Psoas muscle (tissue), 7 donors: ENCODE measurements at regions not wholly inside any gene's neighbourhood (a gene's known extent, or its start where the extent isn't known, plus 50 kb on each side); places are given as distances from the start of the nearest gene placed in this dataset.

ENCODE experiments used
- ATAC-seq, 4 donors: fragments of 200-7000 bp; cut with Tn5 transposase; one replicate each; pipeline ENCODE4 v1.9.1; 2020; ENCODE audit warnings: moderate library complexity in 3 of 4, mild to moderate bottlenecking in 2 of 4
- DNase-seq, 2 donors: peaks; one replicate each; pipeline ENCODE4 v3.0.0-alpha.2; 2020
- H3K27ac ChIP-seq: fragments of 200-600 bp; one replicate; pipeline ENCODE4 v1.8.0; 2022
- H3K27me3 ChIP-seq, 3 donors: fragments of 200-600 bp in 1 of 3; one replicate each; pipeline versions ENCODE4 v1.6.1 to v1.8.0; 2013 to 2022; ENCODE audit warnings: low read length in 2 of 3, mild to moderate bottlenecking in 2 of 3, moderate library complexity in 1 of 3; ENCODE audit not compliant: insufficient read depth in 3 of 3
- H3K36me3 ChIP-seq, 2 donors: fragments of 200-600 bp in 1 of 2; one replicate each; pipeline versions ENCODE4 v1.6.1 to v1.8.0; 2013 to 2022; ENCODE audit warnings: low read depth in 1 of 2, mild to moderate bottlenecking in 1 of 2, moderate library complexity in 1 of 2; ENCODE audit not compliant: insufficient read depth in 1 of 2
- H3K4me1 ChIP-seq: fragments of 200-600 bp; one replicate; pipeline ENCODE4 v1.8.0; 2022
- H3K4me3 ChIP-seq: fragments of 200-600 bp; one replicate; pipeline ENCODE4 v1.8.0; 2022; ENCODE audit warnings: mild to moderate bottlenecking
- H3K9me3 ChIP-seq: fragments of 200-600 bp; one replicate; pipeline ENCODE4 v1.8.0; 2022
- WGBS, 3 donors: extraction: QIAGEN DNeasy Blood & Tissue Kit; methylation state at CpG; one replicate each; pipeline versions ENCODE4 v1.1.6 to v1.1.7; 2013; 5-methylcytosine and 5-hydroxymethylcytosine counted together
- intact Hi-C, 2 donors: fragments of 100-400 bp; cut with DNase I; formaldehyde crosslinking; loops; one replicate each; pipeline versions ENCODE4 v1.11.0 to v1.14.2; 2022
- TF ChIP-seq, protein P1 (sequence below): fragments of 200-600 bp; IDR thresholded peaks from one replicate; pipeline ENCODE4 v1.8.0; 2022; ENCODE audit warnings: antibody characterized with exemption
- donor health status: healthy with polysubstance abuse.
- donor health status: DM: no; HTN: no; CAD: no; lungs with moderate emphysema.
- donor health status: Bipolar disorder and iron deficiency.
- donor health status: healthy.
- donor health status: DM: yes; HTN: yes; CAD: no.
- donor health status: DM: no; HTN: no; CAD: no.
- donor health status: DM: yes; HTN: yes; CAD: no.

DNA sequence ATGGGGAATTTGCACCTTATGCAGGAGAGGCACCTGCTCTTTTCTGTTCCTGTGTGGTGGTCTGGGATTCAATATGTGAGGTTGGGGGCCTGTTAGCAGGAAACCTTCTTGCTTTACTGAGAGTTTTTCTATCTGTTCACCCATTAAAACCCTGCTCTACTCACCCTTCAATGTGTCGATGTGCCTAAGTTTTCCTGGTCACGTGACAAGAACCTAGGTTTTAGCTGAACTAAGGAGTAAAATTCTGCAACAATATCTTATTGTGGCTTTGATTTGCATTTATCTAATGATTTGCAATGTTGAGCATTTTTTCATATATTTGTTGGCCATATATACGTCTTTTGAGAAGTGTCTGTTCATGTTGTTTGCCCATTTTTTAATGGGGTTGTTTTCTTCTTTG, 979.9 kb downstream of the HACE1 start:
- no peaks in the 10 kb centered on the region for H3K27me3 ChIP-seq
- ATAC-seq (no peak), DNase-seq (no peak)
- no peaks in the 10 kb centered on the region for H3K4me1 ChIP-seq
- H3K9me3 ChIP-seq = no peaks in the 10 kb centered on the region
- H3K4me3 ChIP-seq = no peak overlapping the region
- no peak overlapping the region for H3K27ac ChIP-seq
- WGBS, 3 donors = 87 to 91% (median 88%) methylated on average over 3 of the region's 3 CpGs
- TF ChIP-seq, protein P1, sequence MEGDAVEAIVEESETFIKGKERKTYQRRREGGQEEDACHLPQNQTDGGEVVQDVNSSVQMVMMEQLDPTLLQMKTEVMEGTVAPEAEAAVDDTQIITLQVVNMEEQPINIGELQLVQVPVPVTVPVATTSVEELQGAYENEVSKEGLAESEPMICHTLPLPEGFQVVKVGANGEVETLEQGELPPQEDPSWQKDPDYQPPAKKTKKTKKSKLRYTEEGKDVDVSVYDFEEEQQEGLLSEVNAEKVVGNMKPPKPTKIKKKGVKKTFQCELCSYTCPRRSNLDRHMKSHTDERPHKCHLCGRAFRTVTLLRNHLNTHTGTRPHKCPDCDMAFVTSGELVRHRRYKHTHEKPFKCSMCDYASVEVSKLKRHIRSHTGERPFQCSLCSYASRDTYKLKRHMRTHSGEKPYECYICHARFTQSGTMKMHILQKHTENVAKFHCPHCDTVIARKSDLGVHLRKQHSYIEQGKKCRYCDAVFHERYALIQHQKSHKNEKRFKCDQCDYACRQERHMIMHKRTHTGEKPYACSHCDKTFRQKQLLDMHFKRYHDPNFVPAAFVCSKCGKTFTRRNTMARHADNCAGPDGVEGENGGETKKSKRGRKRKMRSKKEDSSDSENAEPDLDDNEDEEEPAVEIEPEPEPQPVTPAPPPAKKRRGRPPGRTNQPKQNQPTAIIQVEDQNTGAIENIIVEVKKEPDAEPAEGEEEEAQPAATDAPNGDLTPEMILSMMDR = no peak
- no peaks in the 10 kb centered on the region for H3K36me3 ChIP-seq
- intact Hi-C loops = no loop called here

DNA sequence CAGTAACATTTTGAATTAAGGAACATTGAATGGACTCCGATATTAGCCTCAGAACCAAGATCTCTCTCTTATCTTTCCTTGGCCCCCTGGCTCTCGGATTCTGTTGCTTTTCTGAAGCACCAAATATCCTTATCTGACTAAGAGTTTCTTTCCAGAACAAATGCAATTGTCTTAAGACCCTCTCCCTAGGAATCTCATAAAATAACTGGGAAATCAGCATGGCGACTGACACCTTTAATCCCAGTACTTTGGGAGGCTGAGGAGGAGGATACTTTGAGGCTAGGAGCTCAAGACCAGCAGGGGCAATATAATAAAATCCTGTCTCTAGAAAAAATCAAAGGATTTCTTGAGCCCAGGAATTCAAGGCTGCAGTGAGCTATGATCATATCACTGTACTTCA, 984.5 kb downstream of the HACE1 start:
- Histone ChIP-seq H3K36me3 (no peaks in the 10 kb centered on the region), H3K9me3 (no peaks in the 10 kb centered on the region), H3K4me3 (no peak overlapping the region), H3K4me1 (no peaks in the 10 kb centered on the region), H3K27me3 (no peaks in the 10 kb centered on the region), H3K27ac (no peak overlapping the region)
- TF ChIP-seq, protein P1 = no peak
- intact Hi-C loops = no loop called here
- DNase-seq (no peak), ATAC-seq (no peak)
- WGBS, 3 donors = 79 to 85% (median 82%) methylated on average over 3 of the region's 3 CpGs

DNA sequence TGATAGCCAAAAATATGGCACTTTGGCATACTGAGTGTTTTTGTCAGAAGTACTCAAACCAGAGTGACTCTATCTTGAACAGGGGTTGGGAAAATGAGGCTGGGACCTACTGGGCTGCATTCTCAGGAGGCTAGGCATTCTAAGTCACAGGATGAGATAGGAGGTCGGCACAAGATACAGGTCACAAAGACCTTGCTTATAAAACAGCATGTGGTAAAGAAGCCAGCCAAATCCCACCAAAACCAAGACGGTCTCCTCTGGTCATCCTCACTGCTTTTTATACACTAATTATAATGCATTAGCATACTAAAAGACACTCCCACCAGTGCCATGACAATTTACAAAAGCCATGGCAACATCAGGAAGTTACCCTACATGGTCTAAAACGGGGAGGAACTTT, 985.1 kb downstream of the HACE1 start:
- no peaks in the 10 kb centered on the region for H3K36me3 ChIP-seq
- WGBS, 3 donors = 49 to 59% (median 53%) methylated on average over 3 of the region's 3 CpGs
- no peaks in the 10 kb centered on the region for H3K27me3 ChIP-seq
- H3K27ac ChIP-seq = no peak overlapping the region
- H3K4me3 ChIP-seq = no peak overlapping the region
- H3K4me1 ChIP-seq = no peaks in the 10 kb centered on the region
- H3K9me3 ChIP-seq = no peaks in the 10 kb centered on the region
- TF ChIP-seq, protein P1 = no peak
- ATAC-seq = no peak
- DNase-seq = no peak
- intact Hi-C loops = no loop called here

DNA sequence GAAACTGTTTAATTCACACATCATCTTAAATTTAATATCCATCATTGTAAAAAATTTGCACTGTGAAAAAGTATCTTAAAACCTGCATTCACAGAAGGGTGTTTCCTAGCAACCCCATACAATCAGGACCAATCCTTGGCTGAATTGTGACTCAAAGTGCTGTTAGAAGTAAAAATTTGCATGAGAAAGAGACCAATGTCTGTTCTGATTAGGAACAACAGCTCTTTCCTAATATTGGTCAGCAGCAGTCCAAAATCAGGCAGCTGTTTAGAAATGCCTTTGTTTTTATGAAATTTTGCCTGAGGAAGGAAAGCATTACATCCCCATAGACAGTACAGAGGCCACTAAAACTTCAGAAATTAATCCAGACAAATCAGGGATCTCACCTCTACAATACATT, 987.0 kb downstream of the HACE1 start:
- TF ChIP-seq, protein P1 = no peak
- no peak for ATAC-seq
- intact Hi-C loops = no loop called here
- Histone ChIP-seq H3K36me3 (no peaks in the 10 kb centered on the region), H3K27ac (no peak overlapping the region), H3K9me3 (no peaks in the 10 kb centered on the region), H3K27me3 (no peaks in the 10 kb centered on the region), H3K4me1 (no peaks in the 10 kb centered on the region), H3K4me3 (no peak overlapping the region)
- DNase-seq = no peak

DNA sequence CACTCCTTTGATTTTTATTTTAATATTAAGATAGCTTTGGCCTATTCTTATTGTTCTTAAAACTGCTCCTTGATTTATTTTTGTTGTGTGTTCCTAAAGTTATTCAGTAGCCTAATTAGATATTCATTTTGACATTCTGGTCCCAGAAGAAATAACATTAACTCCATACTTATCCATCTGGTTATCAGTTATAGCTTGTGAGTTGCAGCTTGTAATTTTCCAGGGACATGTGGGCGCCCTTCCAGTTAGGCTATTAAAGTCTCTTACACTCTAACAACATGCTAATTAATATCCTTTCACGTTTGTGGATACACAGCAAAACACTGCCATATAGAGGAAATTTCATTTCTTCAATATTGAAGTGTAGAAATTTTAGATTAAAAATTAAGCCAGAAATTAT, 987.5 kb downstream of the HACE1 start:
- intact Hi-C loops = no loop called here
- H3K27ac ChIP-seq = no peak overlapping the region
- WGBS, 3 donors = 44 to 48% (median 45%) methylated on average over 2 of the region's 2 CpGs
- ATAC-seq = no peak
- no peaks in the 10 kb centered on the region for H3K9me3 ChIP-seq
- H3K36me3 ChIP-seq = no peaks in the 10 kb centered on the region
- H3K27me3 ChIP-seq = no peaks in the 10 kb centered on the region
- no peak for DNase-seq
- TF ChIP-seq, protein P1 = no peak
- H3K4me3 ChIP-seq = no peak overlapping the region
- H3K4me1 ChIP-seq = no peaks in the 10 kb centered on the region
